ENCODE measurements at regions not wholly inside any gene's neighbourhood (a gene's known extent, or its start where the extent isn't known, plus 50 kb on each side); places are given as distances from the start of the nearest gene placed in this dataset.
"Not testable (repeated sequence)": the region's sequence is repeated elsewhere in the genome, so short reads cannot be mapped to it uniquely, and the experiment has no call there.

DNA sequence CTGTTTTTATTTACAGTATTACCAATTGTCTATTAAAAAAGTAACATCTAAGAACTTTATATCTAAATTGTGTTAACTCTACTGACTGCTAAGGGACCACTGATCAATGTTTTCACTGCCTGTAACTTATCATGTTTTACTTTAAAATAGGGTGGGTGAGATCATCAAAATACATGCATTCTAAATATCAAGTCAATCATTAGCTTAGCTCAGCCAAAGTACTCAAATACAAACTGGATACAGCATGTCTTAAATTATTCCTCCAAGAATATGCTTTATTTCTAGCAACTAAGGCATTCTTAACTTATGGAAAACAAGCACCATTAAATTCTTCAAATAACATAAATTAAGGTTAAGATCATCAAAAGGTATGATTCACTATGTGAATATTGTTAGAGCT, 638.7 kb upstream of the RGS18 start:
- DNase-seq, result no peak

DNA sequence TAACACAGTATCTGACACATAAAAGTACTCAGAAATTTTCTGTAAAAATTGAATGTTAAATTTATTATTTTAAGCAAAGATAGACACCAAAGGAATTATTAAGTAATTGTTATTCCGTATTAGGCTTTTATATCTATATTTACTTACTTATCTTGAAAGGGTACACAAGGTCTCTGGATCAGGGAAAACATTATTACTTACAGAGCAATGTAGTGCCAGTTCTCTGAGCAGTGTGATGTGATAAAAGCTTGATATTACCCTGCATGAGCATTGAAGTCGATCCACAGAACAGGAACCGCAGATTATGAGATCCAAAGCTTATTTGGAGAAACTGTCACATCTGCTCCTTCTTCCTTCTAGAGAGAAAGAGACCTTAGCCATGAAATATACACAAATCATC, 637.9 kb upstream of the RGS18 start:
- no peak for DNase-seq

DNA sequence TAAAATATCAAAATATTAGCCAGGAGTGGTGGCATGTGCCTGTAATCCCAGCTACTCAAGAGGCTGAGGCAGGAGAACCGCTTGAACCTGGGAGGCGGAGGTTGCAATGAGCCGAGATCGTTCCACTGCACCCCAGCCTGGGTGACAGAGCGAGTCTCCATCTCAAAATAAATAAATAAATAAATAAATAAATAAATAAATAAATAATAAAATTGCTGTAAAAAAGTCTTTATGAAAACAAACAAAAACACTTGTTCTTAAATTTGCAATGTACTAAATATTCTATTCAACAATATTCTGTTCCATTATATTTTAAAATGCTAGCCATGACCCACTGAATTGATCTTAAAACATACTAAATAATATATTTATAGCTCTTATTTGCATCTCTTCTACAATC, 632.3 kb upstream of the RGS18 start:
- DNase-seq, result not testable (repeated sequence)

DNA sequence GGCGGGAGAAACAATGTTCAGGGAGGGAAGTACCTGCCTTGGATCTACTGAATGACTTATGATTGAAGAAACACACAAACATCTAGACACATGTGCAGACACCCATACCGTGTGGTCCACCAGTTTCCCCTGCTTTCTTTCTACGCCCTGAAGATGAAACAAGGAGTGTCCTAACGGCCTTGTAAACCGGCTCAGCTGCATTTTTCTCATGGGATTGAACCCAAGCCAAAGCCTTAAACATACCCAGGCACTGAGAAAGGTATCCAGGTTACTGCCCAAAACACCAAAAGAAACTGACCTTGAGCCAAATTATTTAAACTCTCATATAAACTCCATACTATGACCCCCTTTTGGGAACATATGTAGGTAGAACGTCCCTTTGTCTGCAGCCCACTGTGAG, 630.0 kb upstream of the RGS18 start:
- DNase-seq, result no peak

DNA sequence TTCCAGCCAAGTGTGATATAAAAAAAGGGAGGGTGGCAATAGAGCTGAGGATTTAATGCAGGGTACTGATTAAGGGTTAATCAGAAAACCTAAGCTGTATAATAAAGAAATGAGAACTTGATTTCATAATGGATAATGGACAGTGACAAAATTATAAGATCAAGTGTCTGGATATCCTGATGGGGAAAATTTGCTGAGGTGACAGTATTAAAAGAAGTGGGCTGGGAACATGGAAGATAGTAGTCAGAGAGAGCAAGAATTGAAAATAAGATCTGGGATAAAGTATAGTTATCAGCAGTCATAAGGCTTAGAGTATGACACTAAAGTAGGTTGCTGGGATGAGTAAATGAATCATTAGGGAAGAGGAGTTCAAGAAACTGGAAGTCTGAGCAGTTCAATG, 627.3 kb upstream of the RGS18 start:
- no peak for DNase-seq

DNA sequence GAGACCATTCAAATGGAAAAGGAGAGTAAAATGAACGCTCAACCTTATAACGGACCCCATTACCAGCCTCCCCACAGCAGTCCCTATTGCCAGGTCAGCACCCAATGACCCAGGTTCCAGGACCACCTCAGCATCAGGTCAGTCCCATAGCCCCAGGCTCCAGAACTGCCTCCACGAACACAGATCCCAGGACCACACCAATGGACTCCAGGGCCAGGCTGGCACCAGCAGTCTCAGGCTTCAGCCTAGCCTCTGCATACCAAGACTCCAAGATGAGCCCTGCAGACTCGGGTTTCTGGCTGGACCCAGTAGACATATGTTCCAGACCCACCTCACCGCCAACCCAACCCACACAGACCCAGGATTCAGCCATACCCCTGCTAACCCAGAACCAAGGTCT, 625.0 kb upstream of the RGS18 start:
- no peak for DNase-seq

DNA sequence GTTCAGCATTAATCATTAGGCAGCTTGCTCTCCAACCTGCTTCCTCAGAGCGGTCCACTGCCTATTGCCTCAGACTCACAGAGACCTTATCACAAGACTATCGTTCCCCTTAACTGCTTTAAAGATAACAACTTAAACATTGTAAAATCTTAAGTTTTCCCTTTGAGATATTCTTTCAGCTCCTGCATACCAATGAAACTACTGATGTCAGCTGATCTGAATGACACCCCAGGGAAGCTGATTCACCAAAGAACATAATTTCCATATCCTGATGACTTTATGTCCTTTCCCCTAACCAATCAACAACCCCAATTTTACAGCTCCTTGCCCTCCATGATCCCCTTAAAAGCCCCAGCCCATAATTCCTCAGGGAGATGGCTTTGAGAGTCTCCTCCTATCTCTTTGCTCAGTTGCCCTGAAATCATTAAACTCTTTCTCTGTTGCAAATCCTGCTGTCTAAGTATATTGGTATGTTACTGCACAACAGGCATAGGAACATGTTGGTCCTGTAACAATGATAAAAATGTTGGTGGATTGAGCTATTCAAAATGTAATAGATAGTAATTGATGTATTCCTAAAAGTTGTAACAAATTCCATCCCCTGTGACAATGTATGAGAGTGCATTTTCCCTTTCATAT, 621.4 kb upstream of the RGS18 start:
- DNase-seq, result no peak

DNA sequence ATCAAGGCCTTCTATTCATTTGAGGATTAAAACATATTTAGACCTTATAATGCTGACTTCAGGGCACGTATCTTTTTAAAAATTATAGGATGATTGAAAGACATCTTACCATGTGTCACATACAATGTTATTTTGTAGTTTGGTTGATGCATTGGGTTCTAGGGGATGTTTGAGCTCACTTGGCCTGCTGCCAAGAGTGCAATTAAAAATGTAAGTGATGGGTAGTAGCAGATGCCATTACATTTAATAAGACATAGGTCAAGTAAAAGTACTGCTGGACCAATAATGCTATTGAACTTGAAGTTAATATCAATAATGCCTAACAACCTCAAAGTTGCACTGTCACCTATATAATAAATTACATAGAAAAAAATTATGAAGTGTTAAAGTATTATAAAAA, 616.5 kb upstream of the RGS18 start:
- no peak for DNase-seq

DNA sequence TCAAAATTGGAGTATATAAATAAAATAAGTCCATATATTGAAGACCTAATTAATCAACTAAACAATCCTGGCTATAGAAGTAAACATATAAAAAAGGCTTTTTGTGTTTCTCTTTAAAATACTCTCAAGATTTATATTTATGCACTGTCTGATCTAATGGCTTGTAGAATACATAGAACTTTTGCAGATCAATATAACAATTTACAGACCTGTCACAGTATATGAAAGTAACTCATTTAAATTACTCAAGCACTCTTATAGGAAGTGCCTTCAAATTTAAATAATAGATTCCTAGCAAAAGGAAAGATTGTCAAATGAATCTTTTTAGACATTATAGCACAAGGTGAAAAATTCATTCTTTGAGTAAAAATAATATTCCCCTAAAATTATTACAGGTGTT, 615.8 kb upstream of the RGS18 start:
- no peak for DNase-seq

DNA sequence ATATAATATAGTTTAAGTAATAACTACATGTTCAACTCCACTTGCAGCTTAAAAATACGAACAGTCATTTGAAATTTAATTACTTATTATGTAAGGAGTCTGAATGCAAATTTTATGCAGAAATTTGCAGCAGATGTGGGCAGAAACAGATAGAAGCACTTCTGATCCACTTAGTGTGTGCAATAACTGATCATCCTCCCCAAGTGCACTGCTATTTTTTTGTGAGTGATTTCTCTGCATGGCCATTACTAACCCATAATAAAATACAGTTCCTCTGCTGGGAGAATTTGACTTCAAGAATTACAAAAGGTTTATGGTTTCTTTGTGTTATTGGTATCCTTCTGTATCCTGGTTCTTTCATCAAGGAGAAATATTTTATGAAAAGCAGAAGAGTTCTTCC, 611.5 kb upstream of the RGS18 start:
- DNase-seq, result peak; percentile 51

DNA sequence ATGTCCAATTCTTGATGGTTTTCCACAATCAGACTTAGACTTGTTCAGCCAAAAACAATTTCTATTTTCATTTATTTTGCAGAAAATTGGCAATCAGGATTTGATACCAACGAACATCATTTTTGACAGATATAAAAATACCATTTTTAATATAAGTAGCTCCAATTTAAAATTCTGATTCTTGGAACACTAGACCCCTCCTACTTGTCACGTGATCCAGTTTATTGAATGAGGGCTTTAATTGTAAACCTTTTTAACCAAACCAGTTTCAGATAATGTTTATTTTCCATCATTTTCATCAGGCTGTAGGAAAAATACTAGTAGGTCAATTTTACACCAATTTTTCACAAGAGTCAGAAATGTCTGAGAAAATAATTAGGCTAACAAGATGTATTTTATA, 607.2 kb upstream of the RGS18 start:
- DNase-seq, result no peak

DNA sequence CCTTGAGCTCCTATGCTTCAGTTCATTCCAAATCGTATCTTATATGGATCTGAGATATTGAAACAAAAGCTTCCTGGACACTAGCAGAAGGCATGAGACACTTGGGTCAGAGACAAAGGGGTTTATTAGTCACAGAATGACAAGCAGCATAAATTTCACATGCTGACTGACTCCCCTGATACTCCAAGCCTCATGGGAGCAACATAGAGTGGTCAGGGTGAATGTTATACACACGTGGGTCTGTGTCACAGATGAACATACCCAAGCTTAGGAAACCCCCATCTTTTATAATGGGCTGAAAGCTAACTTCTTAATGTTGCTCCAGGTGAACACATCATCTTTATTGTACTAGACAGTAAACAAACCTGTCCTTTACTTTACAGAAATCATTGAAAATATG, 599.9 kb upstream of the RGS18 start:
- no peak for DNase-seq

DNA sequence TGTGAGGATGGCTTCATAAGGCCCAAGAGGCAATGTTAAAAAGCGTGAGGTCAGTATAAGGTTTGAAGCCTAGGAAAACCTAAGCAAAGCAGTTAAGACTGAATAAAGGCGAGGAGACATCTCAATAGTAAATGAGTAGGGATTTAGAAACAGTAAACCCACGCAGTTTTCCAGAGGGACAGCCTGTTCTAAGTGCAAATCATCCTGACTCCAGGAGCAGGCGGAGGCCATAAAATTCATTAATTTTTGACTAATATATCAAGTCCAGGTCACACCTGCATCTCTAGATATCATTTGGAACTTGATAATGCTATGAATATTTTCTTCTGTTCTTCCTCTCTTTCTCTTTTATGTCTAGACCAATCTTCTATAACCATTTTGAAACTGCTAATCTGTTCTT, 597.0 kb upstream of the RGS18 start:
- DNase-seq, result no peak

DNA sequence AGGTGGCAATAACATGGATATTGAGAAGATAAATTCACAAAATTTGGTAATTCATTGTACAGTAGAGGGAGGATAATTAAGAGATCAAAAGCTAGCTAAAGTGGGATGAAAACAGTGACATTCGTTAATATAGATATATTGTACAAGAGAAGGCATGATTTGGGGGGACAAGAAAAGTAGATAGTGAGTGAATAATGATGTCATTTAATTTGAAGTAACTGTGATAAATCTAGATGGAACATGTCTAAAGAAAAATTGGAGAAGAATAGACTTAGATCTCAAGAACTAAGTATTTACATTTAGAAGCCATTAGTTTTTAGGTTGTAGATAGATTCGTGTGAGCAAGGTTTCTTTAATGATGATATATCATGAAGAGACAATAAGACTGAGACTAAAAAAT, 594.0 kb upstream of the RGS18 start:
- DNase-seq, result no peak

DNA sequence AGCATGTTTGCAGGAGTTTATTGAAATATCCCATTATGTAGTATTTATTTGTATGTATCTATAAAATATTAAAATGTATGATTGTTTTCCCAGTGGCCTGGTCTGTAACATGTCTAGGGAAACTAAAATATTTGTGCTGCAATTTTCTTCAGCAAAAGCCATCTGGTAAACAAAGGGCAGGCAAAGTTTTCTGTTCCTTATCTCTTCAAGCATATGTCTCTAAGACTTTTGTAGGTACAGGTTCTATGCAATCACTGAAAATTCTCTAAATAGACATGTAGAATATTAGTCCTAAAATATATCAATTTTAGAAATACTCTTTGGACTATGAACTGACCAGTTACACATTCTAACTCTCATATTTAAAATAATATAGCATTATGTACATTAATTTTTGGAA, 585.8 kb upstream of the RGS18 start:
- DNase-seq, result no peak

DNA sequence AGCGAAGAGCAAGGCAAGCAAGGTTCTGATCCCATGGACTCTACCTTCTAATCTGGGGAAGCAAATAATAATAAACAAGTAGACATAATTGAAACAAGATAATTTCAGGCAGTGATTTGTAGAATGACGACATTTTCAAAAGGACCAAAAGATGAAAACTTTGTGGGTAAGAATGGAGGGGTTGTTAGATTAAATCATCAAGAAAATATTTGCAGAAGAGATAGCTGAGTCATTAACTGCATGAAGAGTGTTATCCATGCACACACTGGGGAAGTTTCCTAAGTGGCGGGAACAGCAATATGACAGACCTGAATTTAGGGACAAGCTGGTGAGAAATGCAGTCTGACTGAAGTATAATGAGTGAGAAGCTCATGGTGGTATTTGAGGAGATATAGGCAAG, 583.1 kb upstream of the RGS18 start:
- DNase-seq, result peak; percentile 4

DNA sequence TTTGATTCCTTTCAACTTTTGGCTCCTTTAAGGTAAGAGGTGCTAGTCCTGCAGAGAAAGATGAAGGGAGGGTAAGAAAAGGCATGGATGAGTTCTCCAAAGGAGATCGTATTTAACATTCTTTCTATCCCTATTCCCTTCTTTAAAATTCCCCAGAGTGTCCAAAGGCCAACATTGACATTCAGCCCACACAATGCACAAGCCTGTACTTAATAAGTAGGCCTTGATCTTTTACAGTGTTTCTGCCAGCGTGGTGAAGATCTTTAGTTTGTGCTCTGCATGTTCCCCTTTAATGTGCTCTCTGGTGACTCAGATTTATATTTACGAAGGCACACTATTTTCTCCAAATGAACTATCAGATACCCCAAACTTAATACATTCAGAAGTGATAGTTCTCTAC, 582.5 kb upstream of the RGS18 start:
- DNase-seq, result peak; percentile 32

DNA sequence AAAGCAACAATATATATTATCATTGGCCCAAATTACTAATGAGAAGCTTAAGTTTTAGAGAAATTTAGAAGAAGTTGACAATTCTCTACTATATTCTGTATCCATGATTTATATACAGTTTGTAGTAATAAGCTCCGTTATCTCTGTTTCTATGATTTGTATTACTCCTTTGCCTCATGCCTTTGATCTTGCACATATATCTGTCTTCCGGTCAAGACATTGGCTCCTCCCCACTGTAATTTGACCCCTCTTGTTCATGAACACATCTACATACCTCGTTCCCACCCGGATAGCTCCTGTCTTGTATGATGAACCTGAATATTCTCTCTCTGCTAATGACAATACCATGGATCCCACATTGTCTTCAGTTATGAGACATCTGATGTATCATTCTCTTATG, 581.0 kb upstream of the RGS18 start:
- DNase-seq, result no peak

DNA sequence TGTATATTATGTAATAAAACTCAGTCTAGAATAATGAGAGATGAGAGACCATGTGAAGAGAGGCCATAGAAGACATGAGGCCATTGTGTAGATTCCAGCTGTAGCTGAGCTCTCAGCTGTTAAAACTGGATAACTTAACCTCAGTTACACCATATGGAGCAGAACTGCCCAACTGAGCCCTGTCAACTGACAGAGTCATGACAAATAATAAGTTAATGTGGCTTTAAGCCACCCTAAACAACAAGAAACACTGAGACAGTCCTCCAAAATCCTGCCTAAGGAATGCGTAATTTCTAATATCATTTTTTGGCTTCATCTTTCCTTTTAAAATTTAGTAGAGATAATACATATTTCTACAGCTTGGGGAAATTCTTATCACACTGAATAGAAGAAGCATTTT, 580.0 kb upstream of the RGS18 start:
- DNase-seq, result no peak

DNA sequence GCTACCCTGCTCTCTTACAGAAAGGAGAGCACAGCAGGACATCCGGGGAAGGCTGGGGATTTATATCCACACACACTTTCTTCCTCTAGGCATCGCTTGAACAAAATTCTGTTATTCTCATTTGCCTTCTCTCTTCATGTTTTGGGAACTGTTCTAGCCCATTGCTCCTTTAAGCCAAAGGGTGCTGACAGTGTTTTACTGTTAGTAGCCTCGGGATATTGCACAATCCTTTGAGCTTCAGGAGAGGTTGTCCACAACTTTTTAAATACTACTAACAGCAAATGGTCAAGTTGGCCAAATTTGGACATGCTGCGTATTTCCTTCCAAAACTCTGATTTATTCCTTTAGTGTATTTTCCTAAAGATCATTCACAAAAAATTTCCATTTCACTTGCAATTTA, 579.2 kb upstream of the RGS18 start:
- no peak for DNase-seq

DNA sequence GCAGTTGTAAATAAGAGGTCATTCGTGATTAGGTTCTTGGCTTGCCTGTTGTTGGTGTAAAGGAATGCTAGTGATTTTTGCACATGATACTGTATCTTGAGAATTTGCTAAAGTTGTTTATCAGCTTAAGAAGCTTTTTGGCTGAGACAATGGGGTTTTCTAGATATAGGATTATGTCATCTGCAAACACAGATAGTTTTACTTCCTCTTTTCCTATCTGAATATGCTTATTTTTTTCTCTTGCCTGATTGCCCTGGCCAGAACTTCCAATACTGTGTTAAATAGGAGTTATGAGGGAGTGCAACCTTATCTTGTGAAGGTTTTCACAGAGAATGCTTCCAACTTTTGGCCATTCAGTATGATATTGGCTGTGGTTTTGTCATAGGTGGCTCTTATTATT, 576.1 kb upstream of the RGS18 start:
- DNase-seq, result no peak

DNA sequence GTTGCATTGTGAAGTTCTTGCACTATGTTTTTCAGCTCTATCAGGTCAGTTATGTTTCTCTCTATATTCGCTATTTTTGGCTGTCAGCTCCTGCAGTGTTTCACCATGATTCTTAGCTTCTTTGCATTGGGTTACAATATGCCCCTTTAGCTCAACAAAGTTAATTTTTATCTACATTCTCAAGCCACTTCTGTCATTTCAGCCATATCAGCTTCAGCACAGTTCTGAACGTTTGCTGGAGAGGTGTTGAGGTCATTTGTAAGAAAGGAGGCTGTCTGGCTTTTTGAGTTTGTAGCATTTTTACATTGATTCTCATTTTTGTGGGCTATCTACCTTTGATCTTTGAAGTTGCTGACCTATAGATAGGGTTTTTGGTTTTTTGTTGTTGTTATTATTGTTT, 573.2 kb upstream of the RGS18 start:
- DNase-seq, result no peak

DNA sequence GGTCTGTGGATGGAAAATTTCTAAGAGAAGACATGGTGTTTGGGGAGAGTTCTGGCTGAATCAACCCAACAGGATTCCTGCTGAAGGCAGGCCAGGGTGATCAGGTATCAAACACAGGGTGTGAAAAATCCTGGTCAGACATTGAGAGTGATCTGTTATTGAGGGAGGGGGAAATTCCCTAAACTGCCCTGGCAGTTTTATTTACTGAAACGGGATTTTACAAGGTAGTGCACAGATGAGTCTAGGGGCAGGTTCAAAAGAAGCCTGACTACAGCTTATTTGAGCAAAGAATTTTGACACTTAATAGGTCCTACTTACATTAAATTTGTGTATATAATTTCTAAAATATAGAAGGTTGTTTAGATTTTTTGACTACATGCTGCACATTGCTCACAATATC, 569.4 kb upstream of the RGS18 start:
- DNase-seq, result no peak

DNA sequence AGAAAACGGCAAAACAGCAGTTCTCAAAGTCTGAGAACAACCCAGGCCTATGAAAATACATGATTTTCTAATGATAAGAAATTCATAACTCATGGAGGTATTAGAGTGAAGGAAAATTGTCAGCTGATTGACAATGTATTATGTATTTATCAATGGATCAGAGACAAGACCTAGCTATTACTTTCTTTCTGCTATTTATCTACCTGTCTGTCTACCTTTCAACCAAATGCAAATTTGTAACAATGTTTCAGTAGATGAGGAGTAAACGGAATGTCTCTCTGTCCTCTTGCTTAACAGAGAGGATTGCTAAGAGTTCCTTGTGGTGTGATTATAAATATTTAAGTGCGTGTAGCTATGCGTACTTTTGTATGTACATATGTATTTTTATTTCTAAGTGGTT, 568.7 kb upstream of the RGS18 start:
- no peak for DNase-seq

DNA sequence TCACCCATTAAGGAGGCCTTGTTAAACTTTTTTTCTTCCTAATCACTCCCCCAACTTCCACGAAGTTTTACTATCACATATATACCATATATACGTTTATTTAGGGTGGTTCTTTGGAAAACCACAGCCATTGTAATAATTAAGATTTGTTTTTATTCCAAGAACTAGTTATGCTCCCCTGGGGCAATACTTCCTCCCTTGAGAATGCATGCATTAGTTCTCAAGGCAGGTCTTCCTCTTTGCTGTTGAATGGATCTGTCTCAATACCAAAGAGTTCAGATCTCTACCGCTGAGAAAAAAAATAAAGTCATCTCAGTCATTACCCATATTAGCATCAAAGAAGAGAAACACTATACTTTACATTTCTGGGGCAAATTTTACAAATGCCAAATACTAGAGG, 567.7 kb upstream of the RGS18 start:
- DNase-seq, result no peak

DNA sequence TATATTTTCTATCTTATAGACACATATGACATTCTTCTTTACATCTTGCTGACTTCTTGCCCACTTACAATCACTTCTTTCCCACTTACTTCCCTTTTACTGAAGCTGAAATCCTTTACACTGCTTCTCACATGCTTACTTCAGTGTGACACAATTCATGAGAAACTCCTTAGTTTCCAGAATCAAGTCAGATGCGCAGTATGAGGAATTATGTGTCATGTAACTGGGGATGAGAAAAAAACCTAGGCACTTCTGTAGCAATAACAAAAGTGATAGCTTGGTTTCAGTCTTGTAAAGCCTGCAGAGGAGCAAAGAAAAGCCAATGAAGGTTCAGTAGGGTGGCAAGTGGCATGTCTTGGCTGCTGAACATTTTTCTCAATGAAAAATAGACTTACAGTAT, 566.2 kb upstream of the RGS18 start:
- DNase-seq, result no peak

Measured in NCI-H2227 treated with DMSO at 0.1 percent for 48 hours (cell line).